NOMO-1 treated with dmso at 0.1 percent for 144 hours (cell line): ENCODE measurements at regions not wholly inside any gene's neighbourhood (a gene's known extent, or its start where the extent isn't known, plus 50 kb on each side); places are given as distances from the start of the nearest gene placed in this dataset.
"Not testable (repeated sequence)": the region's sequence is repeated elsewhere in the genome, so short reads cannot be mapped to it uniquely, and the experiment has no call there.

Source experiments
- DNase-seq: peaks from one replicate; lab custom pipeline; 2025; ENCODE audit not compliant: unreplicated experiment; lab: John Stamatoyannopoulos, UW

DNA sequence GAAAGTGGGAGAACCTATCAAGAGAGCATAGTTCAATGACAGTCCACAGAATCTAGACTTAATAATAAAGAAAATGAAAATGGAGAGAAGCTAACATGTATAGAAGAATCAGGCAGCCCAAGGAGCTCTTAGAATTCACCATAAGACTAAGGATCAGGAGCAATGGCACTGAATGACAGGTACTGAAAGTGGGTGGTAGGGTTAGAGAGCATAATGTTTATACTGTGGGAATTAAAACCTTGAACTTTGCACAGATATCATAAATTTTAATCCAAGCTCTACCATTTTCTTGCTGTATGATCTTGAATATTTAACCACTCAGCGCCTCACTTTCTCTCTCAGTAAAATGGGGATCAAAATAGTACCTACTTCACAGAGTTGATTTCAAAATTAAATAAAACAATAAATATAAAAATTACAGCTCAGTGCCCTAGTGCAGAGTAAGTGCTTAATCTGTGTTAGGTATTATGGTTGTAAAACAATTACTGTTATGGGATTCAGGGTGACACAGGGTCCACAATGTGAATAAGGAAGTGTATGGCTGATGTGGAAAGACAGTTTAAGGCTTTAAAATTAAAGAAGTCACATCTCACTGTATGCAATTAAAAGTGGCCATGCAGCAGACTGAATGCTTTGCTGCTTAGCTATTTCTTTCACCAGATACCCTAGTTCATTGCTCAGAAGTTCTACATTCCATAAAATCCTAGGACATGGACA lies 319.8 kb downstream of the HINT1 start:
- DNase-seq, result no peak

DNA sequence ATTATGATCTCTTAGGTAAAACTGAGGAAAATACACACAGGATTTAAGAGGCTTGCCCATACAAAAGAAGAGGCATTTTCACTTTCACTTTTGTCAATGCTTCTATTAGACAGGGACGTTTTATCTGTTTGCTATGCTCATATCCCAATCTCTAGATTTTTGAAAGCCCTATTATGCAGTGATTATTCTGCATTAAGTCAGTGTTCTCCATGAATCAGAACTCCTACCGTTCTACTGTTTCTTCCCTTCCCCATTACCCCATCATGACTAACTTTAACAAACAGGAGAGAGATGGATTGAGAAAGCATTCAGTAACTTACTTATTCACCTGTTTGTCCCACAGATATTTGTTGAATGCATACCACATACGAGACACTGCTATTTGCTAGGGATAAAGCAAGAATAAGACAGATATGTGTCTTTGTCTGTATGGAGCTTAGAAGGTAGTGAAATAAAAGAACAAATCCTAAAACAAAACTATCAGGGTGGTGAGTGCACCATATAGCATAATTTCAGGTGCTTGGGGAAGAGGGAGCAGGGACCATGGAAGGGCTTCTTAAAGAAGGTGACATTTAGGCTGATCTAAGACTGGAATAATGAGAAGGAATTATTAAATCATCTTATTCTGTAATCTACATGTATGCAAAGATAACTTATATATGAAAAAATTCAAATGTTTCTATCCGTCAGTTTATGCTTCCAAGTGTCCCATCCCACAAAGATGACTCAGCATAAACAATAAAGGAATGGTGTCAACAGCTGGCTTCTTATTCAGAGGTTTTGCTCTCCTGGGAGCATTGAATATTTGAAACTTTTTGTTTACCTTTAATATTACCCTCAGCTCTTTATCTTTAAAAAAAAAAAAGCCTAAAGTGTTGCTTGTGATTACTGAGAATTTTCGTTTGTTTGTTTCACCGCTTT lies 328.1 kb downstream of the HINT1 start:
- no peak for DNase-seq

- DNase-seq, result not testable (repeated sequence)
Measured at GRCh38 chr5:130817598-130818384, 347.3 kb downstream of the HINT1 start.

DNA sequence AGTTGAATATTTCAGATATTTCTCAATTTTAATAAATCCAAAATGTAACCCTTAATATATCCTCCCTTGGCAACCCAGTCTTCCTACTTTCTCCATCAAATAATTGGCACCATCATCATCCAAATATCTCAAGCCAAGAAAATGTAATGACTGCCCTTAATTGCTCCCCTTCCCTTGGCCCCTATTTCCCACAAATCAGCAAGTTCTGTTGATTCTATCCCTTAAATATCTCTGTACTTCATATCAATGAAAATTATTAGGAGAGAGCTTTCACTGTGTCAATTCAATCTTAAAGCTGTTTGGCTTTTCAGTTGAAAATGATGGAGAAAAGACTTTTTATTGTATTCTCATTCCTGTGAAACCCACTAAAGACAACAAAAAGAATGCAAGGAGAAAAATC lies 349.8 kb downstream of the HINT1 start:
- DNase-seq, result no peak

DNA sequence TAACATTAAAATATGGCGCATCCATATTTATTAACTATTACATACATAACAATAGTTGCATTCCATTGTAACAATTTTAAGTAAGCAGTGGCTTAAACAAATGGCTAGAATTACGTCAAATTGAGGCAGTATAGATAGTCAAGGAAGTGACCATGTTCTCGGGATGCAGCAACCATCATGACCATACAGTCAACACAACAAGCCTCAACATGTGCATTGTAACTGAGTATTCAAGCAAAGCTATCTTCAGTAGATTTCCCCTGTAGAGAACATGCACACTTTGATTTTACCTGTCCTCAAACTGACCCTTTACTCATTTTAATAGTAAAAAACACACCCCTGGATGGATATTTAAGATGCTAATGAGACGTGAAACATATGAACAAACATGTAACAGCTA lies 356.4 kb downstream of the HINT1 start:
- no peak for DNase-seq

DNA sequence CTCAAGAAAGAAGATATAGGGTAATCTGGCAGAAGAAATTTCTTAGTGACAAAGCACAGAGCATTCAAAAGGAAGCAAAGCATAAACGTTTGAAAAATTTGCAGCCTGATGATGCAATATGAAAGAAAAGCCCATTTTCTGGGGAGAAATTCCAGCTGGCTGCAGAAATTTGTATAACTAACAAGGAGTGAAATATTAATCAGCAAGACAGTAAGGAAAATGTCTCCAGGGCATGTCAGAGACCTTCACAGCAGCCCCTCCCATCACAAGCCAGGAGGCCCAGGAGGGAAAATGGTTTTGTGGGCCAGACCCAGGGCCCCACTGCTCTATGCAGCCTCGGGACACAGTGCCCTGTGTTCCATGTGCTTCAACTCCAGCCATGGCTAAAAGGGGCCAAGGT lies 359.4 kb downstream of the HINT1 start:
- no peak for DNase-seq

- DNase-seq, result no peak
Measured at GRCh38 chr5:130805036-130805435, 360.0 kb downstream of the HINT1 start.

DNA sequence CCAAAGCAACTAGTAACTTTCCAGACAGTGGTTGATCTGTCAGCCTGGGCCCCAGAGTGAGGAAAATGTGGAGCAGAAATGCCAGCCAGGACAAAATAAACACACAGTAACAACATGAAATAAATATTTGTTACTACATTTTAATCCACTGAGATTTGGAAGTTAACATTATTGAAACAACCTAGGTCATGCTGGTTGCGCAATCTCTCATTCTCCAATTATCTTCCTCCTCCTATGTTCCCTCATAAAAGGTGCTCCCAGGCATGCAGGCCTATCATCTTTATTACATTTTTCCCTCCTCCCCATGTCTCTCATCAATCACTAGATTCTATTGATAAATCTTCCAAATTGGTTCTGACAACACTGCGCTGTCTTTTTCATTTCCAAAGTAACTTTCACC lies 363.1 kb downstream of the HINT1 start:
- no peak for DNase-seq

- no peak for DNase-seq
Measured at GRCh38 chr5:130799015-130799414, 366.0 kb downstream of the HINT1 start.

DNA sequence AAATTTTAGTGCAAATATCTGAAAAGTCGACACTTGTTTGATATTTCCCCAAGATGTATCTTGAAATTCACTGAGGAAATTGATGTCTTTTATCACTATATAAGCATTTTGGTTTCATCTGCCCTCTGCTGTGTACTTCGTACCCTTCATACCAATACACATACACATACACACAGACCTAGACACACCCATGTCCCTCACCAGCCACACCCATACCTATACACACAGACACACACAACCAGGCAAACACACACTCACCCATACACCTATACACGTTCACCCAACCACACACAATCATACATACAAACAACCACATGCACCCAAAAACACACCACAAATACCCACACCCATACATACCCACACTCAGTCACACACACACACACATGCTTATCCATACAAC lies 367.8 kb downstream of the HINT1 start:
- DNase-seq, result no peak

DNA sequence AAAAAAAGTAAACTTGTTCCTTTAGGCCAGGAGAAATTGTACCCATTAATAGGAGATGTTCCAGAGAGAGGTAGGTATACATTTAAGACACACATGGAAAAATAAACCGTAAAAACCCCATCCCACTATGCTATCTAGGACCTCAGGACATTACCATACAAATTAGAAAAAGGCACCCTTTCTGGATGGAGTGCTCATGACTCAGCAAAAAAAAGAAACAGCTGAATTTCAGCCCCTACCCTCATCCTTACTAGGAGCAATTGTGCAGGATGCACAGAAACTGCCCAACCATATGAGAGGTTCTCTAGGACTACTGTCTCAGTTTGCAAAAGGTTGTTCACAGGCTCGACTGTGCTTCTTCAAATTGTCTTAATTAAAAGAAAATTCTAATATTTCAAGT lies 368.2 kb downstream of the HINT1 start:
- DNase-seq, result no peak

- no peak for DNase-seq
Measured at GRCh38 chr5:130796032-130796431, 369.0 kb downstream of the HINT1 start.

DNA sequence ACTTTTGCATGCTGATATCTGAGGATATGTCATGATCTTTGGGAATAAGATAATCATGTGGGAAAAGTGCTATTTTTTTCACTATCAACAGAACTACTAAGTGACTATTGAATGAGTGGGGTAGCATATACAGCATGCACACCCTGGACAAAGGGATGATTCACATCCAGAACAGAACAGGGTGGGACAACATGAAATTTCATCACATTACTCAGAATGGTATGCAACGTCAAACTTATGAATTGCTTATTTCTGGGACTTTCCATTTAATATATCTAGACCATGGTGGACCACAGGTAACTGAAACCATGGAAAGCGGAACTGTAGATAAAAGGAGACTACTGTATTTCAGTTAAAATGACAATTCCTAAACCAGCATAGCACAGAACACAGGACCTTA lies 370.0 kb downstream of the HINT1 start:
- no peak for DNase-seq

DNA sequence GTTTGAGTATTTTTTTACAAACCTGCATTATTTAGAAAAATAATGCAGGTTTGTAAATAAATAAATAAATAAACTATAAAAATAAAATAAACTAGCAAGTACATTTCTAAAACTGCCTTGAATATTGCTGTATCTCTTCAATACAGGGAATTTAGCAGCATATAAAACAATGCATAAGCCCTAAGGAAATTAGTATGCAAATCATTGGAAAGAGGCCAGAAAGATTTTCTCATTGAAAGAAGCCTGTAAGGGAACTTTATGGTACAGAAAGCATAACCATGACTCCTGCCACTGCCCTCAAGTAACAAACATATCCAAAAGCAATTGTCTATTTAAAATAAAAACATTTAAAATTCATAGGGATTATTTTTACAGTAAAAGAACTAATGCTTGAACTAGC lies 387.3 kb downstream of the HINT1 start:
- DNase-seq, result no peak

DNA sequence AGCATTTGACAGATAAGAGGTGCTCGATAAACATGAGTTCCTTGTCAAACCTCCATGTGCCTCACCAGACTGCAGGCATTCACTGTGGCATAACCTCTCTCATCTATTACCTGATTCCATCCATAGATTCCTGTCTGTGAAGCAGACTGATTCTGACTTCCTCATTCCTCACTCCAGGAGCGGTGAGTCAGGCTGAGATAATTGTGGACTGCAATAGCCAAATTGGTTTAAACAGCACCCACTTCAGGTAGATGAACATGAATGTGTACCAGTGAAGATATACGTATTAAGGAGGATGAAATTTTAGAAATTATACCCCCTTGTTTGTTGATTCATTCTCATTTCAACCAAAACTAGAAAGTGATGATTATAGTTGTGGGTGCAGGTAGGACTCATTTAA lies 391.2 kb downstream of the HINT1 start:
- DNase-seq, result no peak

- no peak for DNase-seq
Measured at GRCh38 chr5:130762031-130762430, 403.0 kb downstream of the HINT1 start.

DNA sequence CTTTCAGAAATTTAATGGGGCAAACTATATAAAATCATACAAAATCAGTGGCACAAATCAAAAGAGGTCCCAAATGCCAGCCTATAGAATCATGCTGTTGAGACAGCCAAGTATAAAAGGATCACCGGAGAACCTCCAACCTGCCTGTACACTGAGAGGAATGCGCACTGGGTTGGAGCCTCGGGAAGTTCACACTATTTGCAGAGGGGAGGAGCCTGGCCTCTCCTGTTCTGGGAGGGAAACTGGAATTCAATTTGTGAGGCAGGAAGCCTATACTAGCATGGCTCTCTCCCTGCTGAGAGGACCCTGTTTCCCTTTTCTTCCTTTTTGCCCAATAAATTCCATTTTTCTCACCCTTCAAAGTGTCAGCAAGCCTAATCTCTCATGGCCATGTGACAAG lies 406.0 kb downstream of the HINT1 start:
- no peak for DNase-seq

DNA sequence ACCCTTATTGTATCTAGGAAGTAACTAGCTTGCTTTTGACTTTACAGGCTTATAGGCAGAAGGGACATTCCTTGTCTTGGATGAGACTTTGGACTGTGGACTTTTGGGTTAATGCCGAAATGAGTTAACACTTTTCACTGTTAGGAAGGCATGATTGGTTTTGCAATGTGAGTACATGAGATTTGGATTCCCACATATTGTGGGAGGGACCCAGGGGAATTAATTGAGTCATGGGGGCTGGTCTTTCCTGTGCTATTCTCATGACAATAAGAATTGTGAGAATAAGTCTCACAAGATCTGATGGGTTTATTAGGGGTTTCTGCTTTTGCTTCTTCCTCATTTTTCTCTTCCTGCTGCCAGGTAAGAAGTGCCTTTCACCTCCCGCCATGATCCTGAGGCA lies 417.5 kb downstream of the HINT1 start:
- DNase-seq, result no peak

GRCh38 chr5:130746641-130747040 lies 418.4 kb downstream of the HINT1 start:
- DNase-seq, result not testable (repeated sequence)

- no peak for DNase-seq
Measured at GRCh38 chr5:130743092-130743491, 422.0 kb downstream of the HINT1 start.

- DNase-seq, result no peak
Measured at GRCh38 chr5:130740047-130740569, 424.9 kb downstream of the HINT1 start.
